Testis (tissue), 2 donors: ENCODE measurements at regions not wholly inside any gene's neighbourhood (a gene's known extent, or its start where the extent isn't known, plus 50 kb on each side); places are given as distances from the start of the nearest gene placed in this dataset.

ENCODE experiments used
- POLR2A ChIP-seq: fragments of 450-650 bp; IDR thresholded peaks from one replicate; pipeline ENCODE4 v1.6.1; 2017; ENCODE audit warnings: antibody characterized with exemption, mild to moderate bottlenecking, moderate library complexity
- TF ChIP-seq, protein P1 (sequence below), 3 experiments: fragments of 450-650 bp in 2 of 3; fragments of 200-600 bp in 1 of 3; sonication (generic) in 1 of 3; IDR thresholded peaks; one replicate each; pipeline ENCODE4 v1.5.1; 2016 to 2019; ENCODE audit warnings: antibody characterized with exemption in 3 of 3, mild to moderate bottlenecking in 2 of 3, moderate library complexity in 1 of 3

DNA sequence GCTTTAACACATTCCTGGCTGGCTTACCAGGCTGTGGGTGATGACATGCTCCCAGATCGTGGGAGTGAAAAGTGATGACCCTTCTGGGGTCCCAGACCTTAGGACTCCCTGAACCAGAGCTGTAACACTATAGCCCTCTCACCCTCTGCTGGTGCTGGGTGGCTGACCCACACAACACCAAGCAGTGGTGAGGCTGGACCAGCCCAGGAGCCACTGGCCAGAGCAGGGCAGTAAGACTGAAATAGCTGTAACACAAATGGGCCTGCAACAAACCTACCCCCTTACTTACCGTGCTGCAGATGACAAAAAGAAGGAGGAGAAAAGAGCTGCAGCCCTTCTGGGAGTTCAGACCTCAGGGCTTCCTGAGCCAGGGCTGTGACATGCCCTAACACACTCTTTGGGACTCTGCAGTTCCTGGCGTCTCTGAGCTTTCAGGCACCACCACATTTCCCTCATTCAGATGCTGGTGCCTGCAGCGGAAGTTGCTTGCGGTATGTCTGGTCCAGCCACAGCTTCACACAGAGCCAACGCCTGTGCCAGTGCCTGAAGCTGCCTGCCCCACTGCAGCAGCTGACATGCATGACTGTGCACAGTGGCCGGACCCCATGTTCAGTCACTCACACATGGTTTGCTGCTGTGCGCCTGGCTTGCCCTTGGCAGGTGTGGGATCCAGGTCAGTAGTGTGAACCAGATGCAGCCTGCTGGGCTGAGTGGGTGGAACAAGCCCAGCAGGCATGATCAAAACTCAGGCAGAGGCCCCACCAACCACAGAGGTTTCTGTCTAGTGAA is 1247.4 kb downstream of the EFNA5 start:
- TF ChIP-seq POLR2A = no peak
- TF ChIP-seq, protein P1, sequence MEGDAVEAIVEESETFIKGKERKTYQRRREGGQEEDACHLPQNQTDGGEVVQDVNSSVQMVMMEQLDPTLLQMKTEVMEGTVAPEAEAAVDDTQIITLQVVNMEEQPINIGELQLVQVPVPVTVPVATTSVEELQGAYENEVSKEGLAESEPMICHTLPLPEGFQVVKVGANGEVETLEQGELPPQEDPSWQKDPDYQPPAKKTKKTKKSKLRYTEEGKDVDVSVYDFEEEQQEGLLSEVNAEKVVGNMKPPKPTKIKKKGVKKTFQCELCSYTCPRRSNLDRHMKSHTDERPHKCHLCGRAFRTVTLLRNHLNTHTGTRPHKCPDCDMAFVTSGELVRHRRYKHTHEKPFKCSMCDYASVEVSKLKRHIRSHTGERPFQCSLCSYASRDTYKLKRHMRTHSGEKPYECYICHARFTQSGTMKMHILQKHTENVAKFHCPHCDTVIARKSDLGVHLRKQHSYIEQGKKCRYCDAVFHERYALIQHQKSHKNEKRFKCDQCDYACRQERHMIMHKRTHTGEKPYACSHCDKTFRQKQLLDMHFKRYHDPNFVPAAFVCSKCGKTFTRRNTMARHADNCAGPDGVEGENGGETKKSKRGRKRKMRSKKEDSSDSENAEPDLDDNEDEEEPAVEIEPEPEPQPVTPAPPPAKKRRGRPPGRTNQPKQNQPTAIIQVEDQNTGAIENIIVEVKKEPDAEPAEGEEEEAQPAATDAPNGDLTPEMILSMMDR (IDR thresholded peaks at IDR 0.05) = no peak
